Endometrium (tissue), 2 donors: ENCODE measurements at regions not wholly inside any gene's neighbourhood (a gene's known extent, or its start where the extent isn't known, plus 50 kb on each side); places are given as distances from the start of the nearest gene placed in this dataset.

Experiments used
- FAIRE-seq: peaks from 2 replicates; lab custom pipeline; 2012; peaks lifted over from hg19 to GRCh38; lab: Jason Lieb, UNC
- donor health status: control.
- donor health status: control.

GRCh38 chr5:61653807-61654580, 321.9 kb downstream of the ZSWIM6 start:
- FAIRE-seq = no peak

GRCh38 chr5:61654876-61655275, 322.8 kb downstream of the ZSWIM6 start:
- no peak for FAIRE-seq

GRCh38 chr5:61657010-61657409, 325.0 kb downstream of the ZSWIM6 start:
- FAIRE-seq = no peak

GRCh38 chr5:61657686-61658085, 325.6 kb downstream of the ZSWIM6 start:
- no peak for FAIRE-seq

- FAIRE-seq = no peak
Observed at GRCh38 chr5:61658592-61659008, 326.5 kb downstream of the ZSWIM6 start.

GRCh38 chr5:61659221-61659696, 327.2 kb downstream of the ZSWIM6 start:
- no peak for FAIRE-seq

GRCh38 chr5:61662670-61663069, 330.6 kb downstream of the ZSWIM6 start:
- no peak for FAIRE-seq

- FAIRE-seq = no peak
Observed at GRCh38 chr5:61666064-61666621, 334.1 kb downstream of the ZSWIM6 start.

- no peak for FAIRE-seq
Observed at GRCh38 chr5:61667525-61668218, 335.6 kb downstream of the ZSWIM6 start.

GRCh38 chr5:61669531-61669930, 337.5 kb downstream of the ZSWIM6 start:
- no peak for FAIRE-seq

GRCh38 chr5:61670941-61671340, 338.9 kb downstream of the ZSWIM6 start:
- FAIRE-seq = no peak

- no peak for FAIRE-seq
Observed at GRCh38 chr5:61673007-61673735, 341.1 kb downstream of the ZSWIM6 start.

- no peak for FAIRE-seq
Observed at GRCh38 chr5:61674378-61674777, 342.3 kb downstream of the ZSWIM6 start.

GRCh38 chr5:61675015-61675692, 343.1 kb downstream of the ZSWIM6 start:
- no peak for FAIRE-seq

- FAIRE-seq = no peak
Observed at GRCh38 chr5:61677220-61677619, 345.2 kb downstream of the ZSWIM6 start.

- FAIRE-seq = no peak
Observed at GRCh38 chr5:61678966-61679365, 346.9 kb downstream of the ZSWIM6 start.

- FAIRE-seq = no peak
Observed at GRCh38 chr5:61679562-61679961, 347.5 kb downstream of the ZSWIM6 start.

GRCh38 chr5:61680247-61680646, 348.2 kb downstream of the ZSWIM6 start:
- FAIRE-seq = no peak

GRCh38 chr5:61683148-61683547, 351.1 kb downstream of the ZSWIM6 start:
- no peak for FAIRE-seq

- no peak for FAIRE-seq
Observed at GRCh38 chr5:61683926-61684325, 351.9 kb downstream of the ZSWIM6 start.

- no peak for FAIRE-seq
Observed at GRCh38 chr5:61686491-61687257, 354.6 kb downstream of the ZSWIM6 start.
